ENCODE measurements at regions not wholly inside any gene's neighbourhood (a gene's known extent, or its start where the extent isn't known, plus 50 kb on each side); places are given as distances from the start of the nearest gene placed in this dataset.

DNA sequence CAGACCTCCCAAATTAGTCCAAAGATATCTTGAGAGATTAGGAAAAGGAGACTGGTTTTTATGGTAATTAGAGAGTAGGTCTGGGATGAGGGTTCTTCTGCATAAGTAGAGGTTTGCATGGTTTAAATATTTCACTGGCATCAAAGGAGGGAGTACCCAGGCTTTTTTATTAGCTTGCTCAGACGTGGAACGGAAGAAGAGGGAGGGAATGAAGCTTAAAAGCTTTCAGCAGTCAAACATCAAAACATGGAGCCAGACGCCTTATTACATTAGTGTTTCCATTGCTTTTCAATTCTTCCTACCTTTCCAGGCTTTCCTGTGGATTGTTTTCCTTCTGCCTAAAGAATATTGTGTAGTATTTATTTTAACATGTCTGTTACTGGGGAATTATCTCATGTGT is 342.1 kb upstream of the SOX2 start:
- TF ChIP-seq, protein P1, sequence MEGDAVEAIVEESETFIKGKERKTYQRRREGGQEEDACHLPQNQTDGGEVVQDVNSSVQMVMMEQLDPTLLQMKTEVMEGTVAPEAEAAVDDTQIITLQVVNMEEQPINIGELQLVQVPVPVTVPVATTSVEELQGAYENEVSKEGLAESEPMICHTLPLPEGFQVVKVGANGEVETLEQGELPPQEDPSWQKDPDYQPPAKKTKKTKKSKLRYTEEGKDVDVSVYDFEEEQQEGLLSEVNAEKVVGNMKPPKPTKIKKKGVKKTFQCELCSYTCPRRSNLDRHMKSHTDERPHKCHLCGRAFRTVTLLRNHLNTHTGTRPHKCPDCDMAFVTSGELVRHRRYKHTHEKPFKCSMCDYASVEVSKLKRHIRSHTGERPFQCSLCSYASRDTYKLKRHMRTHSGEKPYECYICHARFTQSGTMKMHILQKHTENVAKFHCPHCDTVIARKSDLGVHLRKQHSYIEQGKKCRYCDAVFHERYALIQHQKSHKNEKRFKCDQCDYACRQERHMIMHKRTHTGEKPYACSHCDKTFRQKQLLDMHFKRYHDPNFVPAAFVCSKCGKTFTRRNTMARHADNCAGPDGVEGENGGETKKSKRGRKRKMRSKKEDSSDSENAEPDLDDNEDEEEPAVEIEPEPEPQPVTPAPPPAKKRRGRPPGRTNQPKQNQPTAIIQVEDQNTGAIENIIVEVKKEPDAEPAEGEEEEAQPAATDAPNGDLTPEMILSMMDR (IDR thresholded peaks at IDR 0.05; ENCODE audit: low read depth, low read length, missing input control) = no peak
- TF ChIP-seq FOXA2 (IDR thresholded peaks at IDR 0.05) (no peak), YY1 (IDR thresholded peaks at IDR 0.05) (no peak), TAF1 (conservative IDR thresholded peaks at IDR 0.05) (no peak), NR2F2 (IDR thresholded peaks at IDR 0.05) (no peak), SP1 (IDR thresholded peaks at IDR 0.05) (no peak), JUND (IDR thresholded peaks at IDR 0.05) (no peak)
- TF ChIP-seq, protein P2, sequence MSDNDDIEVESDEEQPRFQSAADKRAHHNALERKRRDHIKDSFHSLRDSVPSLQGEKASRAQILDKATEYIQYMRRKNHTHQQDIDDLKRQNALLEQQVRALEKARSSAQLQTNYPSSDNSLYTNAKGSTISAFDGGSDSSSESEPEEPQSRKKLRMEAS (IDR thresholded peaks at IDR 0.05) = no peak
- TF ChIP-seq, protein P3, sequence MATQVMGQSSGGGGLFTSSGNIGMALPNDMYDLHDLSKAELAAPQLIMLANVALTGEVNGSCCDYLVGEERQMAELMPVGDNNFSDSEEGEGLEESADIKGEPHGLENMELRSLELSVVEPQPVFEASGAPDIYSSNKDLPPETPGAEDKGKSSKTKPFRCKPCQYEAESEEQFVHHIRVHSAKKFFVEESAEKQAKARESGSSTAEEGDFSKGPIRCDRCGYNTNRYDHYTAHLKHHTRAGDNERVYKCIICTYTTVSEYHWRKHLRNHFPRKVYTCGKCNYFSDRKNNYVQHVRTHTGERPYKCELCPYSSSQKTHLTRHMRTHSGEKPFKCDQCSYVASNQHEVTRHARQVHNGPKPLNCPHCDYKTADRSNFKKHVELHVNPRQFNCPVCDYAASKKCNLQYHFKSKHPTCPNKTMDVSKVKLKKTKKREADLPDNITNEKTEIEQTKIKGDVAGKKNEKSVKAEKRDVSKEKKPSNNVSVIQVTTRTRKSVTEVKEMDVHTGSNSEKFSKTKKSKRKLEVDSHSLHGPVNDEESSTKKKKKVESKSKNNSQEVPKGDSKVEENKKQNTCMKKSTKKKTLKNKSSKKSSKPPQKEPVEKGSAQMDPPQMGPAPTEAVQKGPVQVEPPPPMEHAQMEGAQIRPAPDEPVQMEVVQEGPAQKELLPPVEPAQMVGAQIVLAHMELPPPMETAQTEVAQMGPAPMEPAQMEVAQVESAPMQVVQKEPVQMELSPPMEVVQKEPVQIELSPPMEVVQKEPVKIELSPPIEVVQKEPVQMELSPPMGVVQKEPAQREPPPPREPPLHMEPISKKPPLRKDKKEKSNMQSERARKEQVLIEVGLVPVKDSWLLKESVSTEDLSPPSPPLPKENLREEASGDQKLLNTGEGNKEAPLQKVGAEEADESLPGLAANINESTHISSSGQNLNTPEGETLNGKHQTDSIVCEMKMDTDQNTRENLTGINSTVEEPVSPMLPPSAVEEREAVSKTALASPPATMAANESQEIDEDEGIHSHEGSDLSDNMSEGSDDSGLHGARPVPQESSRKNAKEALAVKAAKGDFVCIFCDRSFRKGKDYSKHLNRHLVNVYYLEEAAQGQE (IDR thresholded peaks at IDR 0.05) = no peak
- TF ChIP-seq, protein P4, sequence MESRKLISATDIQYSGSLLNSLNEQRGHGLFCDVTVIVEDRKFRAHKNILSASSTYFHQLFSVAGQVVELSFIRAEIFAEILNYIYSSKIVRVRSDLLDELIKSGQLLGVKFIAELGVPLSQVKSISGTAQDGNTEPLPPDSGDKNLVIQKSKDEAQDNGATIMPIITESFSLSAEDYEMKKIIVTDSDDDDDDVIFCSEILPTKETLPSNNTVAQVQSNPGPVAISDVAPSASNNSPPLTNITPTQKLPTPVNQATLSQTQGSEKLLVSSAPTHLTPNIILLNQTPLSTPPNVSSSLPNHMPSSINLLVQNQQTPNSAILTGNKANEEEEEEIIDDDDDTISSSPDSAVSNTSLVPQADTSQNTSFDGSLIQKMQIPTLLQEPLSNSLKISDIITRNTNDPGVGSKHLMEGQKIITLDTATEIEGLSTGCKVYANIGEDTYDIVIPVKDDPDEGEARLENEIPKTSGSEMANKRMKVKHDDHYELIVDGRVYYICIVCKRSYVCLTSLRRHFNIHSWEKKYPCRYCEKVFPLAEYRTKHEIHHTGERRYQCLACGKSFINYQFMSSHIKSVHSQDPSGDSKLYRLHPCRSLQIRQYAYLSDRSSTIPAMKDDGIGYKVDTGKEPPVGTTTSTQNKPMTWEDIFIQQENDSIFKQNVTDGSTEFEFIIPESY (IDR thresholded peaks at IDR 0.05) = no peak
